HCT116 (cell line): ENCODE measurements at regions not wholly inside any gene's neighbourhood (a gene's known extent, or its start where the extent isn't known, plus 50 kb on each side); places are given as distances from the start of the nearest gene placed in this dataset.

Experiments used
- ATAC-seq: fragments of 200-7000 bp; cut with Tn5 transposase; 2 replicates; pipeline ENCODE4 v1.9.1; 2020; ENCODE audit warnings: mild to moderate bottlenecking, moderate library complexity
- BruUV-seq: library from RNA; stranded (reverse); fragments of 400-500 nt; replicated peaks from 2 replicates; lab custom pipeline; 2021; lab: Mats Ljungman, UMichigan
- CTCF ChIA-PET: fragments of 300-600 bp; sonication (Branson Sonifier 250); formaldehyde crosslinking; loops from one replicate; lab custom pipeline; 2021; ENCODE audit warnings: antibody characterized with exemption; lab: Charles Lee
- POLR2A ChIA-PET: fragments of 300-600, 350-600 bp; sonication (Branson Sonifier 250); formaldehyde crosslinking; loops from one replicate; lab custom pipeline; 2021; ENCODE audit warnings: antibody characterized with exemption; lab: Charles Lee
- RAD21 ChIA-PET, 2 experiments: fragments of 300-600 bp; sonication (Branson Sonifier 250); formaldehyde crosslinking; loops; one replicate each; lab custom pipeline; 2023; ENCODE audit warnings: low total read pairs in 2 of 2; ENCODE audit not compliant: uncharacterized antibody in 2 of 2, unreplicated experiment in 2 of 2, low non-redundant PET in 1 of 2; lab: Charles Lee
- DNase-seq: peaks from one replicate; pipeline ENCODE4 v3.0.0-alpha.2; 2010; ENCODE audit warnings: low read depth, low spot score
- H2AFZ ChIP-seq: fragments of 200-600 bp; shearing (Covaris generic), sonication (generic); 2 replicates; pipeline ENCODE4 v1.6.1; 2017; ENCODE audit warnings: low read depth, mixed run types, mixed read lengths, antibody characterized with exemption, low read length; ENCODE audit not compliant: poor library complexity, severe bottlenecking
- H3K27ac ChIP-seq: 2 replicates; pipeline ENCODE4 v1.5.1; 2012; ENCODE audit warnings: low read depth, low read length
- H3K27me3 ChIP-seq: fragments of 200-600 bp; sonication (generic); 2 replicates; pipeline ENCODE4 v1.6.1; 2016; ENCODE audit warnings: mixed run types, low read length, mixed read lengths; ENCODE audit not compliant: insufficient read depth
- H3K36me3 ChIP-seq, 2 experiments: fragments of 200-500 bp in 1 of 2; fragments of 200-600 bp in 1 of 2; sonication (Bioruptor generic) in 1 of 2; sonication (generic) in 1 of 2; 2 replicates each; pipeline versions ENCODE4 v1.5.1 to v1.6.1; 2014 to 2016; ENCODE audit warnings: low read length in 2 of 2, inconsistent platforms in 1 of 2, mixed read lengths in 1 of 2, mixed run types in 1 of 2; ENCODE audit not compliant: insufficient read depth in 2 of 2, control insufficient read depth in 1 of 2
- H3K4me1 ChIP-seq, 2 experiments: fragments of 200-600 bp in 1 of 2; sonication (generic) in 1 of 2; 2 replicates each; pipeline versions ENCODE4 v1.5.1 to v1.6.1; 2012 to 2017; ENCODE audit warnings: low read length in 2 of 2, inconsistent platforms in 1 of 2, mild to moderate bottlenecking in 1 of 2, mixed read lengths in 1 of 2, mixed run types in 1 of 2, moderate library complexity in 1 of 2; ENCODE audit not compliant: insufficient read depth in 2 of 2, control insufficient read depth in 1 of 2
- H3K4me2 ChIP-seq: fragments of 200-600 bp; sonication (generic); 2 replicates; pipeline ENCODE4 v1.6.1; 2017; ENCODE audit warnings: mixed run types, low read length, mixed read lengths
- H3K4me3 ChIP-seq, 2 experiments: fragments of 200-600 bp in 1 of 2; sonication (generic) in 1 of 2; replicated peaks in 1 of 2; 2 replicates each; pipeline ENCODE4 v1.5.1; 2011 to 2016; ENCODE audit warnings: low read length in 2 of 2, control low read depth in 1 of 2, low read depth in 1 of 2, mild to moderate bottlenecking in 1 of 2, mixed read lengths in 1 of 2, mixed run types in 1 of 2
- H3K79me2 ChIP-seq: fragments of 200-600 bp; sonication (generic); 2 replicates; pipeline ENCODE4 v1.6.1; 2017; ENCODE audit warnings: mild to moderate bottlenecking, mixed run types, low read length, moderate library complexity, mixed read lengths; ENCODE audit not compliant: insufficient read depth
- H3K9ac ChIP-seq: fragments of 200-600 bp; sonication (generic); 2 replicates; pipeline ENCODE4 v1.6.1; 2016; ENCODE audit warnings: low read length, mixed read lengths
- H3K9me2 ChIP-seq: fragments of 200-600 bp; sonication (generic), shearing (Covaris generic); 2 replicates; pipeline ENCODE4 v1.6.1; 2017; ENCODE audit warnings: mixed run types, mild to moderate bottlenecking, moderate library complexity; ENCODE audit not compliant: insufficient read depth
- H3K9me3 ChIP-seq, 2 experiments: fragments of 200-500 bp in 1 of 2; fragments of 200-600 bp in 1 of 2; sonication (Bioruptor generic) in 1 of 2; sonication (generic) in 1 of 2; 2 replicates each; pipeline ENCODE4 v1.6.1; 2014 to 2017; ENCODE audit warnings: low read length in 2 of 2, mixed read lengths in 2 of 2, inconsistent platforms in 1 of 2, low read depth in 1 of 2, mild to moderate bottlenecking in 1 of 2, mixed run types in 1 of 2, moderate library complexity in 1 of 2; ENCODE audit not compliant: control insufficient read depth in 1 of 2, insufficient read depth in 1 of 2
- H4K20me1 ChIP-seq: fragments of 200-600 bp; sonication (generic), shearing (Covaris generic); 2 replicates; pipeline ENCODE4 v1.6.1; 2017; ENCODE audit warnings: mixed run types, mild to moderate bottlenecking, moderate library complexity; ENCODE audit not compliant: insufficient read depth
- EZH2phosphoT487 ChIP-seq: fragments of 200-600 bp; IDR thresholded peaks from 2 replicates; pipeline ENCODE4 v1.6.1; 2018; ENCODE audit warnings: antibody characterized with exemption, borderline replicate concordance
- POLR2A ChIP-seq: IDR thresholded peaks from 2 replicates; pipeline ENCODE4 v1.7.0; 2011; ENCODE audit warnings: borderline replicate concordance; ENCODE audit not compliant: insufficient read depth, insufficient read length; ENCODE audit errors: extremely low read depth
- POLR2AphosphoS5 ChIP-seq: IDR thresholded peaks from 2 replicates; pipeline ENCODE4 v1.6.1; 2011; ENCODE audit warnings: mild to moderate bottlenecking, low read depth, low read length, moderate library complexity
- RAD21 ChIP-seq: IDR thresholded peaks from 2 replicates; pipeline ENCODE4 v1.6.1; 2012; ENCODE audit warnings: low read depth, mild to moderate bottlenecking
- SP1 ChIP-seq: IDR thresholded peaks from 2 replicates; pipeline ENCODE4 v1.6.1; 2012; ENCODE audit warnings: low read depth
- YY1 ChIP-seq: IDR thresholded peaks from 2 replicates; pipeline ENCODE4 v1.6.1; 2011; ENCODE audit warnings: low read length, low read depth, moderate library complexity, mild to moderate bottlenecking; ENCODE audit not compliant: insufficient replicate concordance; ENCODE audit errors: extremely low read depth
- ZFX ChIP-seq: fragments of 450-650 bp; IDR thresholded peaks from 2 replicates; pipeline ENCODE4 v1.6.1; 2017
- intact Hi-C: fragments of 100-400 bp; cut with micrococcal nuclease; formaldehyde crosslinking; loops from 2 replicates; pipeline ENCODE4 v1.10.0; 2022
- TF ChIP-seq, protein P1 (sequence below): IDR thresholded peaks from 2 replicates; pipeline ENCODE4 v1.6.1; 2012
- TF ChIP-seq, protein P2 (sequence below): IDR thresholded peaks from 2 replicates; pipeline ENCODE4 v1.6.1; 2011; ENCODE audit warnings: mild to moderate bottlenecking, low read length, moderate library complexity; ENCODE audit not compliant: insufficient replicate concordance; ENCODE audit errors: extremely low read depth
- TF ChIP-seq, protein P3 (sequence below): IDR thresholded peaks from 2 replicates; pipeline ENCODE4 v1.6.1; 2012; ENCODE audit warnings: low read depth

DNA sequence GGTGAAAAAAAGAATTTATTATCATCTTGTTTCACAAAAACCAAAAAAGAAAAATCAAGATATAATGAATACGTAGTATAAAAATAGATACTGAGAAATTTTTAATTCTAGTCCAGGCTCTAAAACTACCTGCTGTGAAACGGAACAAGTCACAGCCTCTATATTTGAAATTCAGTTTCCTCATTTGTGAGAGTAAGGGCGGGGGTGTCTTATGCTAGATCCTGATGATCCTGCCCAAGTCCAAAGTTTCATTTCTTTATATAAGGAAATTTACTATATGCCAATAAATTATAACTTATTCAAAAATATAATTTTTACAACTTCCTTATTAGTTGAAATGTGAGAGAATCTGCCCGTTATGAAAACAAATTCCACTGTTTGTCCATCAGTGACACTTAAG, 385.7 kb downstream of the CGGBP1 start:
- H3K4me1 ChIP-seq: no peaks in the 10 kb centered on the region
- no peaks in the 10 kb centered on the region for H3K9me3 ChIP-seq
- no peaks in the 10 kb centered on the region for H3K9me2 ChIP-seq
- ChIA-PET RAD21 (no interaction called here), CTCF (no interaction called here), POLR2A (no interaction called here)
- no peak overlapping the region for H3K9ac ChIP-seq
- BruUV-seq: no TSS peak
- H3K27ac ChIP-seq: no peak overlapping the region
- no peak overlapping the region for H2AFZ ChIP-seq
- intact Hi-C loops: no loop called here
- no peak overlapping the region for H3K4me2 ChIP-seq
- no peaks in the 10 kb centered on the region for H3K27me3 ChIP-seq
- no peaks in the 10 kb centered on the region for H3K79me2 ChIP-seq
- ATAC-seq: no peak
- H4K20me1 ChIP-seq: no peaks in the 10 kb centered on the region
- H3K4me3 ChIP-seq: no peak overlapping the region
- H3K36me3 ChIP-seq: no peaks in the 10 kb centered on the region
- no peak for TF ChIP-seq EZH2phosphoT487
- TF ChIP-seq, protein P1, sequence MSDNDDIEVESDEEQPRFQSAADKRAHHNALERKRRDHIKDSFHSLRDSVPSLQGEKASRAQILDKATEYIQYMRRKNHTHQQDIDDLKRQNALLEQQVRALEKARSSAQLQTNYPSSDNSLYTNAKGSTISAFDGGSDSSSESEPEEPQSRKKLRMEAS: no peak
- no peak for DNase-seq

DNA sequence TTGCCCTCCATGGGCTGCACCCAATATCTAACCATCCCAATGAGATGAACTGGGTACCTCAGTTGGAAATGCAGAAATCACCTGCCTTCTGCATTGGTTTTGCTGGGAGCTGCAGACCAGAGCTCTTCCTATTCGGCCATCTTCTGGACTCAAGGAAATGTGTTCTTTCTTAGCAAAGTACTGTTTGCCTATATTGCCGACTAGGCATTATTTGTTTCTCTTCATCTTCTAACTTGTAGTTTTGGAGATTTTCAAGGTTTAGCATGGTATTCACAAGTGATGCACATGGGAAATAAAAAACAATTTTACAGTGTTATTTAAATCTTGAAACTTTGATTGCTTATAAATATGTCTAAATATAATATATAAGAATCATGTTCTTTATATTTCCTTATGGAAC, 377.8 kb upstream of the POU1F1 start:
- RAD21 ChIA-PET: no interaction called here
- Histone ChIP-seq H3K79me2 (no peaks in the 10 kb centered on the region), H3K9me2 (no peaks in the 10 kb centered on the region), H3K4me1 (no peaks in the 10 kb centered on the region), H3K4me2 (no peak overlapping the region), H3K27me3 (no peaks in the 10 kb centered on the region), H3K9ac (no peak overlapping the region), H2AFZ (no peak overlapping the region), H3K27ac (no peak overlapping the region), H3K36me3 (no peaks in the 10 kb centered on the region), H4K20me1 (no peaks in the 10 kb centered on the region), H3K4me3 (no peak overlapping the region), H3K9me3 (no peaks in the 10 kb centered on the region)
- DNase-seq (no peak), ATAC-seq (no peak)
- no TSS peak for BruUV-seq
- TF ChIP-seq YY1: no peak
- TF ChIP-seq ZFX: no peak
- TF ChIP-seq RAD21: no peak
- no peak for TF ChIP-seq POLR2A
- TF ChIP-seq, protein P1: no peak
- TF ChIP-seq, protein P2, sequence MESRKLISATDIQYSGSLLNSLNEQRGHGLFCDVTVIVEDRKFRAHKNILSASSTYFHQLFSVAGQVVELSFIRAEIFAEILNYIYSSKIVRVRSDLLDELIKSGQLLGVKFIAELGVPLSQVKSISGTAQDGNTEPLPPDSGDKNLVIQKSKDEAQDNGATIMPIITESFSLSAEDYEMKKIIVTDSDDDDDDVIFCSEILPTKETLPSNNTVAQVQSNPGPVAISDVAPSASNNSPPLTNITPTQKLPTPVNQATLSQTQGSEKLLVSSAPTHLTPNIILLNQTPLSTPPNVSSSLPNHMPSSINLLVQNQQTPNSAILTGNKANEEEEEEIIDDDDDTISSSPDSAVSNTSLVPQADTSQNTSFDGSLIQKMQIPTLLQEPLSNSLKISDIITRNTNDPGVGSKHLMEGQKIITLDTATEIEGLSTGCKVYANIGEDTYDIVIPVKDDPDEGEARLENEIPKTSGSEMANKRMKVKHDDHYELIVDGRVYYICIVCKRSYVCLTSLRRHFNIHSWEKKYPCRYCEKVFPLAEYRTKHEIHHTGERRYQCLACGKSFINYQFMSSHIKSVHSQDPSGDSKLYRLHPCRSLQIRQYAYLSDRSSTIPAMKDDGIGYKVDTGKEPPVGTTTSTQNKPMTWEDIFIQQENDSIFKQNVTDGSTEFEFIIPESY: no peak
- no peak for TF ChIP-seq SP1
- TF ChIP-seq POLR2AphosphoS5: no peak
- TF ChIP-seq, protein P3, sequence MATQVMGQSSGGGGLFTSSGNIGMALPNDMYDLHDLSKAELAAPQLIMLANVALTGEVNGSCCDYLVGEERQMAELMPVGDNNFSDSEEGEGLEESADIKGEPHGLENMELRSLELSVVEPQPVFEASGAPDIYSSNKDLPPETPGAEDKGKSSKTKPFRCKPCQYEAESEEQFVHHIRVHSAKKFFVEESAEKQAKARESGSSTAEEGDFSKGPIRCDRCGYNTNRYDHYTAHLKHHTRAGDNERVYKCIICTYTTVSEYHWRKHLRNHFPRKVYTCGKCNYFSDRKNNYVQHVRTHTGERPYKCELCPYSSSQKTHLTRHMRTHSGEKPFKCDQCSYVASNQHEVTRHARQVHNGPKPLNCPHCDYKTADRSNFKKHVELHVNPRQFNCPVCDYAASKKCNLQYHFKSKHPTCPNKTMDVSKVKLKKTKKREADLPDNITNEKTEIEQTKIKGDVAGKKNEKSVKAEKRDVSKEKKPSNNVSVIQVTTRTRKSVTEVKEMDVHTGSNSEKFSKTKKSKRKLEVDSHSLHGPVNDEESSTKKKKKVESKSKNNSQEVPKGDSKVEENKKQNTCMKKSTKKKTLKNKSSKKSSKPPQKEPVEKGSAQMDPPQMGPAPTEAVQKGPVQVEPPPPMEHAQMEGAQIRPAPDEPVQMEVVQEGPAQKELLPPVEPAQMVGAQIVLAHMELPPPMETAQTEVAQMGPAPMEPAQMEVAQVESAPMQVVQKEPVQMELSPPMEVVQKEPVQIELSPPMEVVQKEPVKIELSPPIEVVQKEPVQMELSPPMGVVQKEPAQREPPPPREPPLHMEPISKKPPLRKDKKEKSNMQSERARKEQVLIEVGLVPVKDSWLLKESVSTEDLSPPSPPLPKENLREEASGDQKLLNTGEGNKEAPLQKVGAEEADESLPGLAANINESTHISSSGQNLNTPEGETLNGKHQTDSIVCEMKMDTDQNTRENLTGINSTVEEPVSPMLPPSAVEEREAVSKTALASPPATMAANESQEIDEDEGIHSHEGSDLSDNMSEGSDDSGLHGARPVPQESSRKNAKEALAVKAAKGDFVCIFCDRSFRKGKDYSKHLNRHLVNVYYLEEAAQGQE: no peak
- CTCF ChIA-PET: no interaction called here
- POLR2A ChIA-PET: no interaction called here
- intact Hi-C loops: no loop called here
